GM12878 (cell line): ENCODE measurements at regions not wholly inside any gene's neighbourhood (a gene's known extent, or its start where the extent isn't known, plus 50 kb on each side); places are given as distances from the start of the nearest gene placed in this dataset.

ENCODE experiments used
- ATAC-seq: fragments of 200-7000 bp; cut with Tn5 transposase; 3 replicates; pipeline ENCODE4 v1.9.1; 2020; ENCODE audit warnings: mild to moderate bottlenecking, moderate library complexity
- BruUV-seq: library from RNA; stranded (reverse); fragments of 400-500 nt; replicated peaks from 2 replicates; lab custom pipeline; 2021; lab: Mats Ljungman, UMichigan
- CTCF ChIA-PET: fragments of 300-600 bp; sonication (Branson Sonifier 250); formaldehyde crosslinking; extraction: SDS; loops from one replicate; lab custom pipeline; 2021; ENCODE audit warnings: inconsistent platforms; lab: Yijun Ruan, JAX
- POLR2A ChIA-PET: fragments of 350-600 bp; formaldehyde crosslinking; extraction: SDS; loops from one replicate; lab custom pipeline; 2021; ENCODE audit warnings: inconsistent platforms; lab: Charles Lee
- RAD21 ChIA-PET: fragments of 300-600 bp; sonication (Branson Sonifier 250); formaldehyde crosslinking; loops from one replicate; lab custom pipeline; 2023; ENCODE audit warnings: antibody characterized with exemption; ENCODE audit not compliant: unreplicated experiment; lab: Charles Lee
- SMC1A ChIA-PET: fragments of 300-600 bp; sonication (Branson Sonifier 250); formaldehyde crosslinking; loops from one replicate; lab custom pipeline; 2023; ENCODE audit not compliant: unreplicated experiment, uncharacterized antibody; lab: Charles Lee
- DNase-seq: peaks from one replicate; pipeline ENCODE4 v3.0.0-alpha.2; 2011; ENCODE audit warnings: low read depth, low spot score
- FAIRE-seq: peaks from 3 replicates; lab custom pipeline; 2011; peaks lifted over from hg19 to GRCh38; lab: Jason Lieb, UNC
- H2AFZ ChIP-seq: 2 replicates; pipeline ENCODE4 v1.6.0; 2011; ENCODE audit warnings: low read depth, low read length, control low read depth; ENCODE audit not compliant: control insufficient read depth
- H3K27ac ChIP-seq: 2 replicates; pipeline ENCODE4 v1.5.1; 2011; ENCODE audit warnings: control low read depth; ENCODE audit not compliant: control insufficient read depth, insufficient read depth
- H3K27me3 ChIP-seq, 2 experiments: replicated peaks in 1 of 2; 2 replicates each; pipeline versions ENCODE4 v1.6.0 to v1.6.1; 2011; ENCODE audit warnings: low read length in 1 of 2; ENCODE audit not compliant: control insufficient read depth in 2 of 2, insufficient read depth in 2 of 2
- H3K36me3 ChIP-seq, 2 experiments: 2 replicates each; pipeline ENCODE4 v1.5.1; 2011; ENCODE audit warnings: low read length in 1 of 2; ENCODE audit not compliant: control insufficient read depth in 2 of 2, insufficient read depth in 2 of 2
- H3K4me1 ChIP-seq: 2 replicates; pipeline ENCODE4 v1.6.1; 2011; ENCODE audit warnings: mild to moderate bottlenecking, low read length, moderate library complexity, mixed read lengths; ENCODE audit not compliant: control insufficient read depth, insufficient read depth
- H3K4me2 ChIP-seq: 2 replicates; pipeline ENCODE4 v1.6.0; 2011; ENCODE audit warnings: control low read depth; ENCODE audit not compliant: control insufficient read depth, insufficient read depth
- H3K4me3 ChIP-seq: fragments of 200-600 bp; sonication (generic); 2 replicates; pipeline ENCODE4 v1.5.1; 2016
- H3K79me2 ChIP-seq: 2 replicates; pipeline ENCODE4 v1.6.0; 2011; ENCODE audit warnings: low read length; ENCODE audit not compliant: control insufficient read depth, insufficient read depth
- H3K9ac ChIP-seq: 2 replicates; pipeline ENCODE4 v1.8.0; 2011; ENCODE audit warnings: low read length, control low read depth, mixed read lengths; ENCODE audit not compliant: control insufficient read depth, insufficient read depth
- H3K9me3 ChIP-seq: replicated peaks from 3 replicates; pipeline ENCODE4 v1.5.1; 2011; ENCODE audit warnings: mild to moderate bottlenecking, low read length; ENCODE audit not compliant: control insufficient read depth, insufficient read depth
- H4K20me1 ChIP-seq: 2 replicates; pipeline ENCODE4 v1.6.0; 2011; ENCODE audit not compliant: control insufficient read depth, insufficient read depth
- EGR1 ChIP-seq, 2 experiments: IDR thresholded peaks; 1 replicate in 1 of 2; 2 replicates in 1 of 2; pipeline ENCODE4 v1.6.1; 2011 to 2012; ENCODE audit warnings: low read depth in 2 of 2, low read length in 2 of 2, borderline replicate concordance in 1 of 2, mild to moderate bottlenecking in 1 of 2, moderate library complexity in 1 of 2
- KLF5 ChIP-seq: fragments of 450-650 bp; IDR thresholded peaks from 2 replicates; pipeline ENCODE4 v1.6.1; 2014; ENCODE audit warnings: mild to moderate bottlenecking; ENCODE audit not compliant: partially characterized antibody
- MTA3 ChIP-seq: IDR thresholded peaks from 2 replicates; pipeline ENCODE4 v1.6.1; 2012; ENCODE audit warnings: low read length, inconsistent platforms, borderline replicate concordance
- NFIC ChIP-seq: IDR thresholded peaks from 2 replicates; pipeline ENCODE4 v1.6.1; 2012; ENCODE audit warnings: low read depth, mild to moderate bottlenecking, inconsistent platforms, low read length, moderate library complexity
- POLR2AphosphoS2 ChIP-seq: IDR thresholded peaks from 2 replicates; pipeline ENCODE4 v1.6.1; 2011; ENCODE audit warnings: low read depth, mild to moderate bottlenecking, low read length, improper control_type of control experiment, moderate library complexity
- SREBF1 ChIP-seq: IDR thresholded peaks from 2 replicates; pipeline ENCODE4 v1.6.1; 2012; ENCODE audit warnings: mild to moderate bottlenecking, low read length
- SRF ChIP-seq, 2 experiments: IDR thresholded peaks; 2 replicates each; pipeline ENCODE4 v1.6.1; 2011; ENCODE audit warnings: low read depth in 2 of 2, low read length in 2 of 2, mild to moderate bottlenecking in 1 of 2, moderate library complexity in 1 of 2
- WRNIP1 ChIP-seq: IDR thresholded peaks from 2 replicates; pipeline ENCODE4 v1.6.1; 2011; ENCODE audit warnings: low read depth, low read length, improper control_type of control experiment, borderline replicate concordance
- ZBED1 ChIP-seq: IDR thresholded peaks from 2 replicates; pipeline ENCODE4 v1.6.1; 2016; ENCODE audit warnings: borderline replicate concordance
- ZNF274 ChIP-seq: IDR thresholded peaks from one replicate; pipeline ENCODE4 v1.8.0; 2011; ENCODE audit not compliant: insufficient read length, insufficient read depth
- ZZZ3 ChIP-seq: IDR thresholded peaks from 2 replicates; pipeline ENCODE4 v1.6.1; 2011; ENCODE audit warnings: low read depth; ENCODE audit not compliant: control insufficient read depth, insufficient read length
- WGBS: methylation state at CpG from one replicate; pipeline ENCODE4 v1.1.6; 2016; ENCODE audit warnings: low lambda C conversion rate; ENCODE audit not compliant: insufficient replicate concordance, insufficient coverage; ENCODE audit errors: missing lambda C conversion rate; 5-methylcytosine and 5-hydroxymethylcytosine counted together
- in situ Hi-C: fragments of 300-500 bp; cut with MboI; formaldehyde crosslinking; loops from 9 replicates; pipeline ENCODE4 v1.14.3; 2018; ENCODE audit warnings: mixed read lengths
- intact Hi-C: fragments of 100-400 bp; cut with micrococcal nuclease; formaldehyde crosslinking; loops from one replicate; pipeline ENCODE4 v1.14.2; 2022; ENCODE audit not compliant: unreplicated experiment
- TF ChIP-seq, protein P1 (sequence below): fragments of 150-350 bp; IDR thresholded peaks from 2 replicates; pipeline ENCODE4 v1.6.1; 2014; ENCODE audit warnings: mild to moderate bottlenecking, low read depth, low read length
- TF ChIP-seq, protein P2 (sequence below): fragments of 450-650 bp; IDR thresholded peaks from 2 replicates; pipeline ENCODE4 v1.6.1; 2016; ENCODE audit warnings: mild to moderate bottlenecking
- TF ChIP-seq, protein P3 (sequence below): fragments of 450-650 bp; IDR thresholded peaks from 2 replicates; pipeline ENCODE4 v1.6.1; 2017; ENCODE audit warnings: mild to moderate bottlenecking, low read depth, inconsistent platforms; ENCODE audit not compliant: poor library complexity, severe bottlenecking
- TF ChIP-seq, protein P4 (sequence below): fragments of 450-650 bp; IDR thresholded peaks from 2 replicates; pipeline ENCODE4 v1.6.1; 2017; ENCODE audit warnings: mild to moderate bottlenecking, moderate library complexity

DNA sequence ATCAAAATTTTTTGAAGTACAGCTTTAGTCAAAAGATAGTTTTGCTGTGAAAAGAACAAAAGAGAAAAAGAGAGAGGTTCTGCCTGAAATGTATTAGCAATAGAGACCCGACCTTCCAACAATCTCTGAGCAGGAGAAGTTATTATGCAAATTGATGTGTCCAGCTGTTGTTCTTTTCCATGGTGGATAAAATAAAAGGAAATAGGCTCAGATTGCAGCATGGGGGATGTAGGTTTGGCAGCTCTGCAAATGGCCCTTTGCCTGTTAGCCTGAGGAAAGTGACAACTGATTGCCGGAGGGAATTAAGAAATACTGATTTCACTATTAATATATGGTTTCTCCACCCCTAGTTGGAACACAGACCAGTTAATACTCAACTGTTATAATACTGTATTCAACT, 1283.2 kb upstream of the NXPH2 start:
- ChIA-PET SMC1A (no interaction called here), POLR2A (no interaction called here), CTCF (no interaction called here), RAD21 (no interaction called here)
- Histone ChIP-seq H4K20me1 (no peaks in the 10 kb centered on the region), H3K36me3 (no peaks in the 10 kb centered on the region), H2AFZ (no peak overlapping the region), H3K4me1 (no peaks in the 10 kb centered on the region), H3K27me3 (no peaks in the 10 kb centered on the region), H3K79me2 (no peaks in the 10 kb centered on the region), H3K4me2 (no peak overlapping the region), H3K4me3 (no peak overlapping the region), H3K9me3 (no peaks in the 10 kb centered on the region), H3K27ac (no peak overlapping the region), H3K9ac (no peak overlapping the region)
- ATAC-seq, result no peak
- no peak for TF ChIP-seq ZNF274
- no peak for TF ChIP-seq SREBF1
- no peak for TF ChIP-seq ZBED1
- TF ChIP-seq, protein P1, sequence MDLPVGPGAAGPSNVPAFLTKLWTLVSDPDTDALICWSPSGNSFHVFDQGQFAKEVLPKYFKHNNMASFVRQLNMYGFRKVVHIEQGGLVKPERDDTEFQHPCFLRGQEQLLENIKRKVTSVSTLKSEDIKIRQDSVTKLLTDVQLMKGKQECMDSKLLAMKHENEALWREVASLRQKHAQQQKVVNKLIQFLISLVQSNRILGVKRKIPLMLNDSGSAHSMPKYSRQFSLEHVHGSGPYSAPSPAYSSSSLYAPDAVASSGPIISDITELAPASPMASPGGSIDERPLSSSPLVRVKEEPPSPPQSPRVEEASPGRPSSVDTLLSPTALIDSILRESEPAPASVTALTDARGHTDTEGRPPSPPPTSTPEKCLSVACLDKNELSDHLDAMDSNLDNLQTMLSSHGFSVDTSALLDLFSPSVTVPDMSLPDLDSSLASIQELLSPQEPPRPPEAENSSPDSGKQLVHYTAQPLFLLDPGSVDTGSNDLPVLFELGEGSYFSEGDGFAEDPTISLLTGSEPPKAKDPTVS, result no peak
- TF ChIP-seq EGR1 (IDR thresholded peaks at IDR 0.05; ENCODE audit: borderline replicate concordance in 1 of 2, low read depth in 2 of 2, low read length in 2 of 2), result no peak
- TF ChIP-seq, protein P2, sequence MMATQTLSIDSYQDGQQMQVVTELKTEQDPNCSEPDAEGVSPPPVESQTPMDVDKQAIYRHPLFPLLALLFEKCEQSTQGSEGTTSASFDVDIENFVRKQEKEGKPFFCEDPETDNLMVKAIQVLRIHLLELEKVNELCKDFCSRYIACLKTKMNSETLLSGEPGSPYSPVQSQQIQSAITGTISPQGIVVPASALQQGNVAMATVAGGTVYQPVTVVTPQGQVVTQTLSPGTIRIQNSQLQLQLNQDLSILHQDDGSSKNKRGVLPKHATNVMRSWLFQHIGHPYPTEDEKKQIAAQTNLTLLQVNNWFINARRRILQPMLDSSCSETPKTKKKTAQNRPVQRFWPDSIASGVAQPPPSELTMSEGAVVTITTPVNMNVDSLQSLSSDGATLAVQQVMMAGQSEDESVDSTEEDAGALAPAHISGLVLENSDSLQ, result no peak
- no peak for TF ChIP-seq KLF5
- no peak for TF ChIP-seq NFIC
- TF ChIP-seq MTA3, result no peak
- TF ChIP-seq WRNIP1, result no peak
- TF ChIP-seq ZZZ3, result no peak
- no peak for TF ChIP-seq SRF (IDR thresholded peaks at IDR 0.05; ENCODE audit: low read depth in 2 of 2, low read length in 2 of 2)
- TF ChIP-seq, protein P3, sequence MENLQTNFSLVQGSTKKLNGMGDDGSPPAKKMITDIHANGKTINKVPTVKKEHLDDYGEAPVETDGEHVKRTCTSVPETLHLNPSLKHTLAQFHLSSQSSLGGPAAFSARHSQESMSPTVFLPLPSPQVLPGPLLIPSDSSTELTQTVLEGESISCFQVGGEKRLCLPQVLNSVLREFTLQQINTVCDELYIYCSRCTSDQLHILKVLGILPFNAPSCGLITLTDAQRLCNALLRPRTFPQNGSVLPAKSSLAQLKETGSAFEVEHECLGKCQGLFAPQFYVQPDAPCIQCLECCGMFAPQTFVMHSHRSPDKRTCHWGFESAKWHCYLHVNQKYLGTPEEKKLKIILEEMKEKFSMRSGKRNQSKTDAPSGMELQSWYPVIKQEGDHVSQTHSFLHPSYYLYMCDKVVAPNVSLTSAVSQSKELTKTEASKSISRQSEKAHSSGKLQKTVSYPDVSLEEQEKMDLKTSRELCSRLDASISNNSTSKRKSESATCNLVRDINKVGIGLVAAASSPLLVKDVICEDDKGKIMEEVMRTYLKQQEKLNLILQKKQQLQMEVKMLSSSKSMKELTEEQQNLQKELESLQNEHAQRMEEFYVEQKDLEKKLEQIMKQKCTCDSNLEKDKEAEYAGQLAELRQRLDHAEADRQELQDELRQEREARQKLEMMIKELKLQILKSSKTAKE, result no peak
- TF ChIP-seq, protein P4, sequence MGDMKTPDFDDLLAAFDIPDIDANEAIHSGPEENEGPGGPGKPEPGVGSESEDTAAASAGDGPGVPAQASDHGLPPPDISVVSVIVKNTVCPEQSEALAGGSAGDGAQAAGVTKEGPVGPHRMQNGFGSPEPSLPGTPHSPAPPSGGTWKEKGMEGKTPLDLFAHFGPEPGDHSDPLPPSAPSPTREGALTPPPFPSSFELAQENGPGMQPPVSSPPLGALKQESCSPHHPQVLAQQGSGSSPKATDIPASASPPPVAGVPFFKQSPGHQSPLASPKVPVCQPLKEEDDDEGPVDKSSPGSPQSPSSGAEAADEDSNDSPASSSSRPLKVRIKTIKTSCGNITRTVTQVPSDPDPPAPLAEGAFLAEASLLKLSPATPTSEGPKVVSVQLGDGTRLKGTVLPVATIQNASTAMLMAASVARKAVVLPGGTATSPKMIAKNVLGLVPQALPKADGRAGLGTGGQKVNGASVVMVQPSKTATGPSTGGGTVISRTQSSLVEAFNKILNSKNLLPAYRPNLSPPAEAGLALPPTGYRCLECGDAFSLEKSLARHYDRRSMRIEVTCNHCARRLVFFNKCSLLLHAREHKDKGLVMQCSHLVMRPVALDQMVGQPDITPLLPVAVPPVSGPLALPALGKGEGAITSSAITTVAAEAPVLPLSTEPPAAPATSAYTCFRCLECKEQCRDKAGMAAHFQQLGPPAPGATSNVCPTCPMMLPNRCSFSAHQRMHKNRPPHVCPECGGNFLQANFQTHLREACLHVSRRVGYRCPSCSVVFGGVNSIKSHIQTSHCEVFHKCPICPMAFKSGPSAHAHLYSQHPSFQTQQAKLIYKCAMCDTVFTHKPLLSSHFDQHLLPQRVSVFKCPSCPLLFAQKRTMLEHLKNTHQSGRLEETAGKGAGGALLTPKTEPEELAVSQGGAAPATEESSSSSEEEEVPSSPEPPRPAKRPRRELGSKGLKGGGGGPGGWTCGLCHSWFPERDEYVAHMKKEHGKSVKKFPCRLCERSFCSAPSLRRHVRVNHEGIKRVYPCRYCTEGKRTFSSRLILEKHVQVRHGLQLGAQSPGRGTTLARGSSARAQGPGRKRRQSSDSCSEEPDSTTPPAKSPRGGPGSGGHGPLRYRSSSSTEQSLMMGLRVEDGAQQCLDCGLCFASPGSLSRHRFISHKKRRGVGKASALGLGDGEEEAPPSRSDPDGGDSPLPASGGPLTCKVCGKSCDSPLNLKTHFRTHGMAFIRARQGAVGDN, result no peak
- TF ChIP-seq POLR2AphosphoS2, result no peak
- DNase-seq, result no peak
- in situ Hi-C loops (no loop called here), intact Hi-C loops (no loop called here)
- 36% methylated on average over 2 of the region's 2 CpGs for WGBS
- no peak for FAIRE-seq
- BruUV-seq, result no TSS peak
